ENCODE measurements at regions not wholly inside any gene's neighbourhood (a gene's known extent, or its start where the extent isn't known, plus 50 kb on each side); places are given as distances from the start of the nearest gene placed in this dataset.

DNA sequence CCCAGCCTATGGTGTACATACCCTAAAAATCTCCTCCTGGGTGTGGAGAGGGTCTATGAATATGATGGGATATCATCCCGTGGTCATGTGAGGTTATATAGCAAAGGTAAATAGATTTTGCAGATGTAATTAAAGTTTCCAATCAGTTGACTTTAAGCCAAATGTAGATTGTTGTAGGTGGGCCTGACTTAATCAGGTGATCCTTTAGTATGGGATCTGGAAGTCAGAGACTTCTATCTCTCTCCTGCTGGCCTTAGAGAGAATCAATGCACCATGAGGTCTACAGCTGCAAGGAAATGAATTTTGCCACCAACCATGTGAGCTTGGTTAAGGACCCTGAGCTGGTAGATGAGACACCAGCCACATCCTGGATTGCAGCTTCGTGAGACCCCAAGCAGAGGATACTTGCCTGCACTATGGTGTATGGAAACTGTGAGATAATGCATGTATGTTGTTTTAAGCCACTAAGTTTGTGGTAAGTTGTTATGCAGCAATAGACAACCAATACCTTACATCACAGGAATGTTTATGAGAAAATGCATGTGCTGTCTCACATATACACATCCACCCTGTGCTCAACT lies 137.1 kb upstream of the SLC6A11 start:
- Histone ChIP-seq H3K9ac (ENCODE audit: low read length) (no peak overlapping the region), H3K9me3 (ENCODE audit: insufficient read depth, low read length) (no peaks in the 10 kb centered on the region), H3K79me2 (ENCODE audit: low read length) (no peaks in the 10 kb centered on the region), H4K20me1 (ENCODE audit: insufficient read depth, low read length) (no peaks in the 10 kb centered on the region), H3K4me3 (ENCODE audit: low read length) (no peak overlapping the region), H3K27me3 (ENCODE audit: low read depth, low read length) (peaks cover 32% of the 10 kb centered on the region; the same call in 1 of the 2 replicates), H3K4me2 (ENCODE audit: low read length) (no peak overlapping the region), H3K36me3 (replicated peaks; ENCODE audit: low read depth, low read length) (no peaks in the 10 kb centered on the region), H2AFZ (ENCODE audit: low read depth, low read length) (no peak overlapping the region), H3K4me1 (ENCODE audit: low read length) (no peaks in the 10 kb centered on the region), H3K27ac (ENCODE audit: low read length) (no peak overlapping the region)
- TF ChIP-seq, protein P1, sequence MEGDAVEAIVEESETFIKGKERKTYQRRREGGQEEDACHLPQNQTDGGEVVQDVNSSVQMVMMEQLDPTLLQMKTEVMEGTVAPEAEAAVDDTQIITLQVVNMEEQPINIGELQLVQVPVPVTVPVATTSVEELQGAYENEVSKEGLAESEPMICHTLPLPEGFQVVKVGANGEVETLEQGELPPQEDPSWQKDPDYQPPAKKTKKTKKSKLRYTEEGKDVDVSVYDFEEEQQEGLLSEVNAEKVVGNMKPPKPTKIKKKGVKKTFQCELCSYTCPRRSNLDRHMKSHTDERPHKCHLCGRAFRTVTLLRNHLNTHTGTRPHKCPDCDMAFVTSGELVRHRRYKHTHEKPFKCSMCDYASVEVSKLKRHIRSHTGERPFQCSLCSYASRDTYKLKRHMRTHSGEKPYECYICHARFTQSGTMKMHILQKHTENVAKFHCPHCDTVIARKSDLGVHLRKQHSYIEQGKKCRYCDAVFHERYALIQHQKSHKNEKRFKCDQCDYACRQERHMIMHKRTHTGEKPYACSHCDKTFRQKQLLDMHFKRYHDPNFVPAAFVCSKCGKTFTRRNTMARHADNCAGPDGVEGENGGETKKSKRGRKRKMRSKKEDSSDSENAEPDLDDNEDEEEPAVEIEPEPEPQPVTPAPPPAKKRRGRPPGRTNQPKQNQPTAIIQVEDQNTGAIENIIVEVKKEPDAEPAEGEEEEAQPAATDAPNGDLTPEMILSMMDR (IDR thresholded peaks at IDR 0.05; ENCODE audit: low read depth, low read length): no peak
- TF ChIP-seq EZH2phosphoT487 (IDR thresholded peaks at IDR 0.05; ENCODE audit: low read depth): no peak

DNA sequence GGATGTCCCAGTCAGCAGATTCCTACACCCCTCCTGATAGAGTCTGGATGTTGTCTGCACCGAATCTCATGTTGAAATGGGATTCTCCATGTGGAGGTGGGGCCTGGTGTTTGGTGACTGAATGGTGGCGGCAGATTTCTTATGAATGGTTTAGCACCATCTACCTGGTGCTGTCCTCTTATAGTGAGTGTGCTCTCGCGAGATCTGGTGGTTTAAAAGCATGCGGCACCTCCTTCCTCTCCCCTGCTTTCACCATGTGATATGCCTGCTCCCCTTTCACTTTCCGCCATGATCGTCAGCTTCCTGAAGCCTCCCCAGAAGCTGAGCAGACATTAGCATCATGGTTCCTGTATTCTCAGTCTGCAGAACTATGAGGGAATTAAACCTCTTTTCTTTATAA lies 135.2 kb upstream of the SLC6A11 start:
- no peak overlapping the region for H3K9ac ChIP-seq (ENCODE audit: low read length)
- no peaks in the 10 kb centered on the region for H3K4me1 ChIP-seq (ENCODE audit: low read length)
- no peak overlapping the region for H3K4me2 ChIP-seq (ENCODE audit: low read length)
- H3K27me3 ChIP-seq (ENCODE audit: low read depth, low read length): peaks cover 36% of the 10 kb centered on the region
- no peaks in the 10 kb centered on the region for H4K20me1 ChIP-seq (ENCODE audit: insufficient read depth, low read length)
- TF ChIP-seq, protein P1 (IDR thresholded peaks at IDR 0.05; ENCODE audit: low read depth, low read length): no peak
- TF ChIP-seq EZH2phosphoT487 (IDR thresholded peaks at IDR 0.05; ENCODE audit: low read depth): no peak
- no peak overlapping the region for H2AFZ ChIP-seq (ENCODE audit: low read depth, low read length)
- H3K36me3 ChIP-seq (replicated peaks; ENCODE audit: low read depth, low read length): no peaks in the 10 kb centered on the region
- no peaks in the 10 kb centered on the region for H3K79me2 ChIP-seq (ENCODE audit: low read length)
- H3K9me3 ChIP-seq (ENCODE audit: insufficient read depth, low read length): no peaks in the 10 kb centered on the region
- H3K27ac ChIP-seq (ENCODE audit: low read length): no peak overlapping the region
- H3K4me3 ChIP-seq (ENCODE audit: low read length): no peak overlapping the region

DNA sequence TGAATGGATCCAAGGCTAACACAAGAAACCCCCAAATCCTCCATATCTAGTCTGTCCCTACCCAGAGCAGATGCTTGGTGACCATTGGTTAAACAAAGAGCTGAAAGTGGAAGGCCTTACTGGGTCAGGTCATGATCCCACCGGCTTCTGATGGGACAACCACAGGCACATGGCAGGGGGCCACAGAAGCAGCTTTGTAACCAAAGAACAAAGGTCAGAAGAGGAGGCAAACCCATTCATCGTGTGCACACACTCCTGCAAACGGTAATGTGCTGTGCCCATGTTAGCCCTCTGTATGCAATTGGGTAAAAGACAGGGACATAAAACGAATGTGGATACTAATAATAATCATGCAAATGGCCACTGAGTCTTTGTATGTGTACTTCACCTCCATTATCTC lies 133.3 kb upstream of the SLC6A11 start:
- H4K20me1 ChIP-seq (ENCODE audit: insufficient read depth, low read length): no peaks in the 10 kb centered on the region
- no peak overlapping the region for H3K9ac ChIP-seq (ENCODE audit: low read length)
- no peak overlapping the region for H2AFZ ChIP-seq (ENCODE audit: low read depth, low read length)
- no peaks in the 10 kb centered on the region for H3K4me1 ChIP-seq (ENCODE audit: low read length)
- H3K27ac ChIP-seq (ENCODE audit: low read length): no peak overlapping the region
- no peak overlapping the region for H3K4me2 ChIP-seq (ENCODE audit: low read length)
- no peaks in the 10 kb centered on the region for H3K79me2 ChIP-seq (ENCODE audit: low read length)
- no peak overlapping the region for H3K4me3 ChIP-seq (ENCODE audit: low read length)
- no peaks in the 10 kb centered on the region for H3K36me3 ChIP-seq (replicated peaks; ENCODE audit: low read depth, low read length)
- no peaks in the 10 kb centered on the region for H3K9me3 ChIP-seq (ENCODE audit: insufficient read depth, low read length)
- TF ChIP-seq, protein P1 (IDR thresholded peaks at IDR 0.05; ENCODE audit: low read depth, low read length): no peak
- TF ChIP-seq EZH2phosphoT487 (IDR thresholded peaks at IDR 0.05; ENCODE audit: low read depth): no peak
- peaks cover 28% of the 10 kb centered on the region for H3K27me3 ChIP-seq (ENCODE audit: low read depth, low read length)

DNA sequence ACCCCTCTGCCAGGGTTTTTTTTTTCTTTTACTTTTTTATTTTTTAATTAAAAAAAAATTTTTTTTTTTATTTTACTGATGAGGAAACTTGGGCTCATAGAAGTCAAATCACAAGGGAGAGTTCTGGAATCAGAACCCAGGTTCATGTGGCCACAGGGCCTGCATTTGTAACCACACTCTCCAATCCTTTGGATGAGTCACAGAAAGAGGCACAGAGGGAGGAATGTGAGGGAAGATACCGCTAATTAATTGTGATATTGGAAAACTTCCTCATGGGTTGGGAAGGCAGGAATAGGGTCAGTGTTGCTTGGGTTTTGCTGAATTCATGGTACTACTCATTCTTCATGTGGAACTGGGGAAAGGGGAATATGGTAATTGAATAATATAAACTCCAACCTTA lies 132.9 kb upstream of the SLC6A11 start:
- H3K9me3 ChIP-seq (ENCODE audit: insufficient read depth, low read length): no peaks in the 10 kb centered on the region
- H3K9ac ChIP-seq (ENCODE audit: low read length): no peak overlapping the region
- H3K36me3 ChIP-seq (replicated peaks; ENCODE audit: low read depth, low read length): no peaks in the 10 kb centered on the region
- H3K4me1 ChIP-seq (ENCODE audit: low read length): no peaks in the 10 kb centered on the region
- no peaks in the 10 kb centered on the region for H3K79me2 ChIP-seq (ENCODE audit: low read length)
- H3K4me3 ChIP-seq (ENCODE audit: low read length): no peak overlapping the region
- no peak overlapping the region for H2AFZ ChIP-seq (ENCODE audit: low read depth, low read length)
- peaks cover 25% of the 10 kb centered on the region for H3K27me3 ChIP-seq (ENCODE audit: low read depth, low read length)
- no peak overlapping the region for H3K4me2 ChIP-seq (ENCODE audit: low read length)
- H3K27ac ChIP-seq (ENCODE audit: low read length): no peak overlapping the region
- no peak for TF ChIP-seq EZH2phosphoT487 (IDR thresholded peaks at IDR 0.05; ENCODE audit: low read depth)
- TF ChIP-seq, protein P1 (IDR thresholded peaks at IDR 0.05; ENCODE audit: low read depth, low read length): no peak
- H4K20me1 ChIP-seq (ENCODE audit: insufficient read depth, low read length): no peaks in the 10 kb centered on the region

All from OCI-LY3 (cell line).